Suppressor macrophage treated with lipopolysaccharide for 4 hours (primary cell): ENCODE measurements at regions not wholly inside any gene's neighbourhood (a gene's known extent, or its start where the extent isn't known, plus 50 kb on each side); places are given as distances from the start of the nearest gene placed in this dataset.

Source experiments
- DNase-seq: peaks from one replicate; pipeline ENCODE4 v3.0.0-alpha.2; 2020

DNA sequence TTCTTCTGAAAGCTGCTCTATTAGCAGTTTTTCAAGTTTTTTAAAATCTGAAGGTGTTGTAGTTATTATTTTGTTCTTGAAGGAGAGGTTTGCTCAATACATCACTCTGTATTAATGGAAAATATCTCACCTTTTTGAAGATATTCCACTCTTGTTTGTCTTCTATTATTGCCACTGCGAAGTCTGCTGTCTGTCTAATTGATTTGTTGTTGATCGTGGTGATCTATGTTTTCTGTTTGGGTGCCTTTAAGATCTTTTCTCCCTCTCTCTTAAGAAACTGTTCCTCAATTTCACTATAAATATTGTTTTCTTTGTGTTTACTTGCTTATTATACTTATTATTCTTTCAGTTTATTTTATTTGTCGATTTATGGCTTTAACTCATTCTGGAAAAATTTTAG, 64.9 kb upstream of the FZD8 start:
- DNase-seq, result no peak

- no peak for DNase-seq
These were observed 63.6 kb upstream of the FZD8 start for GRCh38 chr10:35705671-35706070.

- DNase-seq, result no peak
These were observed 63.0 kb upstream of the FZD8 start for GRCh38 chr10:35705051-35705450.

GRCh38 chr10:35704401-35704800, 62.3 kb upstream of the FZD8 start:
- no peak for DNase-seq

DNA sequence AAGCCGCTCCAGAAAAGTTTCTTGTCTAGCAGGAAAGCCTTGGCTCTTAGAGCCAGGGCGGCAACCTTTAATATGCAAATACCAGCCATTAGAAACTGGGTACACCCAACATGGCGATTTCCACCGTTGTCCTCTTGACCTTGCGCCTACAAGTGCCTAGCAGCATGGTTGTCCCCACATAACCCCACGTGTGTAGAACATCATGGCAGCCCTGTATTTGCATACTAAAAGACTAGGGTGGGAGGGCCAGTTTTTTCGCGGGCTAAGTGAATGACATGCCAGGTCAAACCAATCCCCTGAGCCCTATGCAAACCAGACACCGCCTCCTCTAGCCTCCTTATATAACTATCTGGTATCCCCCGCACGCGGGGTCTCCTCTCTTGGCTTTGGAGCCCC, 58.4 kb upstream of the FZD8 start:
- DNase-seq, result no peak

- DNase-seq, result no peak
These were observed 57.9 kb upstream of the FZD8 start for GRCh38 chr10:35699848-35700486.

DNA sequence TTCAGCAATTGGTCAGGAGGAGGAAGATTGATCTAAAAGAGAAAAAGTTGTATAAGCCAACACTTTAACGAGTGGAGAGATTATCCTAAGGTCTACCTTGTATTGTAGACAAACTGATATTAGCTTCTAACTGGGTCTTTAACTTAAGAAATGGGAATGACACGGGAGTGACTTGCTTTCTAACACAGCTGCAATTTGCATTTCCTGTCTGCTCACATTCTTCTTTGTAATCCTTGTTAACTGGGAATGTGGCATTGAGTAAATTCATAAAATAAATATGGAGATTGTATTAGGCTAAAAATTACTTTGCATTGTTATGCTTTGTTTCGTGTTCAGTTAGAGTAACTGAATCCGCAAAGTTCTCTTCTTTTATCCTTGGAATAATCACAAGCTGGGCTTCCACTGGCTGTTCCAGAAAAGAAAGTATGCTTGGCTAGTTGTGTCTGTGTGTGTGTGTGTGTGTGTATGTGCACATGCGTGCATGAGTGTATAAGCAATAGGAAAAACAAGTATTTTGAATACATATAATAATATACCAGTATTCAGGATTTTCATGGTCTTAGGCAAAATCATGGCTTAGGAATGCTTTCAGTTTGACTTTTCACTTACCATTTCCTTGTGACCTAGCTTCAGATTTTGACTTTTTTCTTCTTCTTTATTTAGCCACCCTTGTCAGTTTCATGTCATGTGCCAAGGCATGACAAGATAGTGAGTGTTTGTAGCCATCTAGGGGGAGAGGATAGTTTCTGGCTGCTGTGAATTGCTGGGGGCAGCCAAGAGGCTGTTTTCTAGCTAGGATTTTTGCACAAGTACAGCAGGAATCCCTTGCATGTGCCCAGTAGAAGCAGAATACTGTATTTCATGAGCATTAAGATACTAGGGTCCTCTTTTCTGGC, 54.5 kb upstream of the FZD8 start:
- DNase-seq, result no peak

- DNase-seq, result no peak
These were observed 51.7 kb upstream of the FZD8 start for GRCh38 chr10:35693800-35694199.
